HepG2 (cell line): ENCODE measurements at regions not wholly inside any gene's neighbourhood (a gene's known extent, or its start where the extent isn't known, plus 50 kb on each side); places are given as distances from the start of the nearest gene placed in this dataset.

Experiments used
- ARHGAP35 ChIP-seq: sonication (generic); formaldehyde crosslinking; IDR thresholded peaks from 2 replicates; pipeline ENCODE4 v1.9.0; 2022; ENCODE audit warnings: mild to moderate bottlenecking, inconsistent platforms, moderate library complexity, missing genetic modification reagents, borderline replicate concordance
- EEA1 ChIP-seq: sonication (generic); formaldehyde crosslinking; IDR thresholded peaks from 2 replicates; pipeline ENCODE4 v1.5.1; 2020; ENCODE audit warnings: mild to moderate bottlenecking, missing genetic modification reagents, borderline replicate concordance
- GABPB1 ChIP-seq: IDR thresholded peaks from 2 replicates; pipeline ENCODE4 v1.6.1; 2016; ENCODE audit warnings: mild to moderate bottlenecking, missing genetic modification reagents, moderate library complexity, missing compliant biosample characterization
- JDP2 ChIP-seq: sonication (generic); formaldehyde crosslinking; IDR thresholded peaks from 2 replicates; pipeline ENCODE4 v1.8.1; 2022; ENCODE audit warnings: missing genetic modification reagents, borderline replicate concordance
- NAIF1 ChIP-seq: sonication (generic); formaldehyde crosslinking; IDR thresholded peaks from 2 replicates; pipeline ENCODE4 v1.5.0; 2020; ENCODE audit warnings: mild to moderate bottlenecking, missing genetic modification reagents, borderline replicate concordance
- NONO ChIP-seq, 2 experiments: fragments of 450-650 bp in 1 of 2; sonication (generic) in 1 of 2; formaldehyde crosslinking in 1 of 2; IDR thresholded peaks in 1 of 2; conservative IDR thresholded peaks in 1 of 2; 2 replicates each; pipeline versions ENCODE4 v1.6.1 to v1.8.0; 2017 to 2022; ENCODE audit warnings: mild to moderate bottlenecking in 1 of 2, missing genetic modification reagents in 1 of 2, moderate library complexity in 1 of 2
- RARG ChIP-seq: sonication (generic); formaldehyde crosslinking; IDR thresholded peaks from 2 replicates; pipeline ENCODE4 v1.4.0; 2020; ENCODE audit warnings: low read depth, mild to moderate bottlenecking, missing genetic modification reagents
- RNF219 ChIP-seq: sonication (generic); formaldehyde crosslinking; IDR thresholded peaks from 2 replicates; pipeline ENCODE4 v1.5.0; 2020; ENCODE audit warnings: mild to moderate bottlenecking, missing genetic modification reagents
- SRSF9 ChIP-seq: fragments of 200-400 bp; formaldehyde crosslinking; IDR thresholded peaks from 2 replicates; pipeline ENCODE4 v1.6.1; 2018; ENCODE audit warnings: borderline replicate concordance, mild to moderate bottlenecking, low read depth, low read length; ENCODE audit not compliant: insufficient read depth, poor library complexity, severe bottlenecking
- SUZ12 ChIP-seq: fragments of 150-350 bp; IDR thresholded peaks from 2 replicates; pipeline ENCODE4 v1.6.1; 2014; ENCODE audit warnings: low read depth, low read length
- ZFP37 ChIP-seq: sonication (generic); formaldehyde crosslinking; IDR thresholded peaks from 2 replicates; pipeline ENCODE4 v1.4.0; 2020; ENCODE audit warnings: missing genetic modification reagents, borderline replicate concordance
- ZNF160 ChIP-seq: sonication (generic); formaldehyde crosslinking; IDR thresholded peaks from 2 replicates; pipeline ENCODE4 v1.8.0; 2022; ENCODE audit warnings: mild to moderate bottlenecking, inconsistent platforms, missing genetic modification reagents
- ZNF704 ChIP-seq: sonication (generic); formaldehyde crosslinking; IDR thresholded peaks from 2 replicates; pipeline ENCODE4 v1.8.1; 2023; ENCODE audit warnings: mild to moderate bottlenecking, inconsistent platforms, moderate library complexity, missing genetic modification reagents, borderline replicate concordance
- ZNF740 ChIP-seq: sonication (generic); formaldehyde crosslinking; IDR thresholded peaks from 2 replicates; pipeline ENCODE4 v1.4.0; 2020; ENCODE audit warnings: missing genetic modification reagents
- ZNF780A ChIP-seq: sonication (generic); formaldehyde crosslinking; IDR thresholded peaks from 2 replicates; pipeline ENCODE4 v1.8.0; 2022; ENCODE audit warnings: mild to moderate bottlenecking, missing genetic modification reagents, moderate library complexity
- TF ChIP-seq, protein P1 (sequence below): IDR thresholded peaks from 2 replicates; pipeline ENCODE4 v1.6.1; 2016; ENCODE audit warnings: missing biosample characterization, missing genetic modification reagents, low read depth
- TF ChIP-seq, protein P2 (sequence below): sonication (generic); formaldehyde crosslinking; IDR thresholded peaks from 2 replicates; pipeline ENCODE4 v1.9.0; 2021; ENCODE audit warnings: missing genetic modification reagents, mild to moderate bottlenecking, borderline replicate concordance
- TF ChIP-seq, protein P3 (sequence below): IDR thresholded peaks from 2 replicates; pipeline ENCODE4 v1.6.1; 2016; ENCODE audit warnings: control low read depth

- peak; percentile 11; the same call in 1 of the 2 replicates for TF ChIP-seq ARHGAP35 (CRISPR knock-in tag)
- TF ChIP-seq SRSF9 = no peak
- 0 out of 2 replicates have a peak, but pooled peaks have one; percentile 7 for TF ChIP-seq EEA1
- no peak for TF ChIP-seq JDP2 (CRISPR knock-in tag)
- TF ChIP-seq RNF219 (CRISPR knock-in tag) = no peak
- no peak for TF ChIP-seq ZNF780A (CRISPR knock-in tag)
- TF ChIP-seq SUZ12 = no peak
- TF ChIP-seq ZFP37 (CRISPR knock-in tag) = 0 out of 2 replicates have a peak, but pooled peaks have one; percentile 31
- TF ChIP-seq GABPB1 (CRISPR knock-in tag) = peak; percentile 63
- TF ChIP-seq, protein P1, sequence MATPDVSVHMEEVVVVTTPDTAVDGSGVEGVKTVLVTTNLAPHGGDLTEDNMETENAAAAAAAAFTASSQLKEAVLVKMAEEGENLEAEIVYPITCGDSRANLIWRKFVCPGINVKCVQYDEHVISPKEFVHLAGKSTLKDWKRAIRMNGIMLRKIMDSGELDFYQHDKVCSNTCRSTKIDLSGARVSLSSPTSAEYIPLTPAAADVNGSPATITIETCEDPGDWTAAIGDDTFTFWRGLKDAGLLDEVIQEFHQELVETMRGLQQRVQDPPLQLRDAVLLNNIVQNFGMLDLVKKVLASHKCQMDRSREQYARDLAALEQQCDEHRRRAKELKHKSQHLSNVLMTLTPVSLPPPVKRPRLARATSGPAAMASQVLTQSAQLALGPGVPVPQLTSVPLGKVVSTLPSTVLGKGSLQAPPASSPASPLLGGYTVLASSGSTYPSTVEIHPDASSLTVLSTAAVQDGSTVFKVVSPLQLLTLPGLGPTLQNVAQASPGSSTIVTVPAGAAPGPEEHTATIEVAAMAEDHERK (CRISPR knock-in tag) = no peak
- no peak for TF ChIP-seq RARG (CRISPR knock-in tag)
- TF ChIP-seq NAIF1 (CRISPR knock-in tag) = no peak
- TF ChIP-seq ZNF740 (CRISPR knock-in tag) = no peak
- TF ChIP-seq, protein P2, sequence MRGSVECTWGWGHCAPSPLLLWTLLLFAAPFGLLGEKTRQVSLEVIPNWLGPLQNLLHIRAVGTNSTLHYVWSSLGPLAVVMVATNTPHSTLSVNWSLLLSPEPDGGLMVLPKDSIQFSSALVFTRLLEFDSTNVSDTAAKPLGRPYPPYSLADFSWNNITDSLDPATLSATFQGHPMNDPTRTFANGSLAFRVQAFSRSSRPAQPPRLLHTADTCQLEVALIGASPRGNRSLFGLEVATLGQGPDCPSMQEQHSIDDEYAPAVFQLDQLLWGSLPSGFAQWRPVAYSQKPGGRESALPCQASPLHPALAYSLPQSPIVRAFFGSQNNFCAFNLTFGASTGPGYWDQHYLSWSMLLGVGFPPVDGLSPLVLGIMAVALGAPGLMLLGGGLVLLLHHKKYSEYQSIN = no peak
- TF ChIP-seq, protein P3, sequence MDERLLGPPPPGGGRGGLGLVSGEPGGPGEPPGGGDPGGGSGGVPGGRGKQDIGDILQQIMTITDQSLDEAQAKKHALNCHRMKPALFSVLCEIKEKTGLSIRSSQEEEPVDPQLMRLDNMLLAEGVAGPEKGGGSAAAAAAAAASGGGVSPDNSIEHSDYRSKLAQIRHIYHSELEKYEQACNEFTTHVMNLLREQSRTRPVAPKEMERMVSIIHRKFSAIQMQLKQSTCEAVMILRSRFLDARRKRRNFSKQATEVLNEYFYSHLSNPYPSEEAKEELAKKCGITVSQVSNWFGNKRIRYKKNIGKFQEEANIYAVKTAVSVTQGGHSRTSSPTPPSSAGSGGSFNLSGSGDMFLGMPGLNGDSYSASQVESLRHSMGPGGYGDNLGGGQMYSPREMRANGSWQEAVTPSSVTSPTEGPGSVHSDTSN = peak; percentile 36; the same call in 1 of the 2 replicates
- TF ChIP-seq ZNF704 = peak; percentile 24; the same call in 1 of the 2 replicates
- no peak for TF ChIP-seq NONO (IDR thresholded peaks at IDR 0.05)
- no peak for TF ChIP-seq NONO (CRISPR knock-in tag; conservative IDR thresholded peaks at IDR 0.05)
- no peak for TF ChIP-seq ZNF160 (CRISPR knock-in tag)
These were observed 88.5 kb upstream of the SH3BP4 start (continued) for GRCh38 chr2:234863043-234863934.
